NCI-H460 (cell line): ENCODE measurements at regions not wholly inside any gene's neighbourhood (a gene's known extent, or its start where the extent isn't known, plus 50 kb on each side); places are given as distances from the start of the nearest gene placed in this dataset.

Source experiments
- DNase-seq: peaks from one replicate; pipeline ENCODE4 v3.0.0-alpha.2; 2016; ENCODE audit warnings: low read depth; ENCODE audit errors: extremely low read depth

- DNase-seq, result no peak
These were observed 169.6 kb downstream of the ZNF365 start for GRCh38 chr10:62543571-62544355.

GRCh38 chr10:62545160-62546066, 171.2 kb downstream of the ZNF365 start:
- DNase-seq, result no peak

GRCh38 chr10:62548686-62549085, 174.5 kb downstream of the ZNF365 start:
- DNase-seq, result no peak

GRCh38 chr10:62550173-62550572, 176.0 kb downstream of the ZNF365 start:
- no peak for DNase-seq

- peak; percentile 30 for DNase-seq
These were observed 180.5 kb downstream of the ZNF365 start for GRCh38 chr10:62554632-62555199.

GRCh38 chr10:62559481-62560200, 185.5 kb downstream of the ZNF365 start:
- no peak for DNase-seq

- DNase-seq, result peak; percentile 57
These were observed 186.1 kb downstream of the ZNF365 start for GRCh38 chr10:62560201-62560819.

GRCh38 chr10:62561151-62561550, 187.0 kb downstream of the ZNF365 start:
- DNase-seq, result no peak

- DNase-seq, result no peak
These were observed 187.9 kb downstream of the ZNF365 start for GRCh38 chr10:62562101-62562500.

- DNase-seq, result no peak
These were observed 188.6 kb downstream of the ZNF365 start for GRCh38 chr10:62562795-62563194.

GRCh38 chr10:62573929-62574328, 199.8 kb downstream of the ZNF365 start:
- DNase-seq, result no peak

- DNase-seq, result no peak
These were observed 202.9 kb downstream of the ZNF365 start for GRCh38 chr10:62577076-62577475.

GRCh38 chr10:62577666-62578291, 203.6 kb downstream of the ZNF365 start:
- no peak for DNase-seq

- DNase-seq, result no peak
These were observed 204.1 kb downstream of the ZNF365 start for GRCh38 chr10:62578301-62578700.

GRCh38 chr10:62578916-62579315, 204.7 kb downstream of the ZNF365 start:
- no peak for DNase-seq

- no peak for DNase-seq
These were observed 206.2 kb downstream of the ZNF365 start for GRCh38 chr10:62580396-62580795.

GRCh38 chr10:62581351-62581750, 207.2 kb downstream of the ZNF365 start:
- DNase-seq, result no peak

- DNase-seq, result no peak
These were observed 208.0 kb downstream of the ZNF365 start for GRCh38 chr10:62582101-62582705.

- no peak for DNase-seq
These were observed 208.6 kb downstream of the ZNF365 start for GRCh38 chr10:62582804-62583208.
